ENCODE measurements at regions not wholly inside any gene's neighbourhood (a gene's known extent, or its start where the extent isn't known, plus 50 kb on each side); places are given as distances from the start of the nearest gene placed in this dataset.

DNA sequence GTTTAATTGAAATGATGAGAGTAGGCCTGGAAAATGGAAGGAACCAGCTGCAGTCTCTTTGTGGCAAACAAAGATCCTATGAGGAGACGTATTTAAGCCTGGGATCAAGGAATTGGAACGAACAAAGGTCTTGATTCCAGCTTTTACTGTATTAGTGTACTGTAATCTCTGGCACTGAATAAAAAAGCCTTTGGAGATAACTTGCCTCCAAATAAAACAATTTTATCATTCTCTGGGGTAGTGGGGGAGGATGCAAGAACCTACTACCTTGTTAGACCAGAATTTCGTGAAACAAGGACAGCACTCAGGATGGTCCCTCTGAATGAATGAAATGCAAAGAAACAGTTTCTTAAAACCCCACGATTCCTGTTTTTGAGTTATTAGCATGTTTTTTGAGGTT, 134.2 kb downstream of the RWDD3 start:
- TF ChIP-seq, protein P1, sequence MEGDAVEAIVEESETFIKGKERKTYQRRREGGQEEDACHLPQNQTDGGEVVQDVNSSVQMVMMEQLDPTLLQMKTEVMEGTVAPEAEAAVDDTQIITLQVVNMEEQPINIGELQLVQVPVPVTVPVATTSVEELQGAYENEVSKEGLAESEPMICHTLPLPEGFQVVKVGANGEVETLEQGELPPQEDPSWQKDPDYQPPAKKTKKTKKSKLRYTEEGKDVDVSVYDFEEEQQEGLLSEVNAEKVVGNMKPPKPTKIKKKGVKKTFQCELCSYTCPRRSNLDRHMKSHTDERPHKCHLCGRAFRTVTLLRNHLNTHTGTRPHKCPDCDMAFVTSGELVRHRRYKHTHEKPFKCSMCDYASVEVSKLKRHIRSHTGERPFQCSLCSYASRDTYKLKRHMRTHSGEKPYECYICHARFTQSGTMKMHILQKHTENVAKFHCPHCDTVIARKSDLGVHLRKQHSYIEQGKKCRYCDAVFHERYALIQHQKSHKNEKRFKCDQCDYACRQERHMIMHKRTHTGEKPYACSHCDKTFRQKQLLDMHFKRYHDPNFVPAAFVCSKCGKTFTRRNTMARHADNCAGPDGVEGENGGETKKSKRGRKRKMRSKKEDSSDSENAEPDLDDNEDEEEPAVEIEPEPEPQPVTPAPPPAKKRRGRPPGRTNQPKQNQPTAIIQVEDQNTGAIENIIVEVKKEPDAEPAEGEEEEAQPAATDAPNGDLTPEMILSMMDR (IDR thresholded peaks at IDR 0.05; ENCODE audit: low read depth, low read length) = no peak
- DNase-seq (ENCODE audit: extremely low read depth, low read depth) = no peak

DNA sequence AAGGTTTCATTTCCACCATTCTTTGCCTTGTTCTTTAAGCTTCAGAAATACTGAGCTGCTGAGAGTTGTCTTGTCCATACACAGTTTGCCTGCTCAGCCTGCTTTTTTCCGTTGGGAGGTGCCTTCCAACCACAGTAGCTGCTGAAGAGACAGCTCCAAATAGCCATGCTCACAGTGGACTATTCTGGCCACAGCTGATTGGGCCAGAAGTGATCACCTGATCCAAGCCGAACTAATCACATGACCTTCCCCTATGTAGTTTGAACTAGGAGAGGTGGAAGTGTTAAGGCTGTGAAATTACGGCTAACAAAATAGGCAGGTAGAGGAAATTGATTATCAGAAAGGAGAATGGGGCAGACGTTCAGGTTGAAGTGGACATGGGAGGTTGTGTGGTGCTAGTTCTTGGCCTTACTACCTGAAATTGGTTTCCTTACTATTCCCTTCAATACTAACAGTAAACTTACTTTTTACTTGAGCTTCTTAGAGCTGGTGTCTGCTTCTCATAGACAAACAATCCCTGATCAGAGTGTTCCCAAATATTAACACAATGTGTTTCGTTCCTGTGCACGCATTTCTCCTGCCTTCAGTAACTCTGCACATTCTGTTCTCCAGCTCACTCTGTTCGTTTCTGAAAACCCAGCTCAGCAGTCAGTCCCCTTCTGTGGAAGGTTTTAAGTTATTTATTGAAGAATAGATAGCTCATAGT, 136.1 kb downstream of the RWDD3 start:
- no peak for DNase-seq (ENCODE audit: extremely low read depth, low read depth)
- TF ChIP-seq, protein P1 (IDR thresholded peaks at IDR 0.05; ENCODE audit: low read depth, low read length) = no peak

- TF ChIP-seq, protein P1 (IDR thresholded peaks at IDR 0.05; ENCODE audit: low read depth, low read length) = no peak
- no peak for DNase-seq (ENCODE audit: extremely low read depth, low read depth)
Observed at GRCh38 chr1:95370691-95371562, 136.9 kb downstream of the RWDD3 start.

- TF ChIP-seq, protein P1 (IDR thresholded peaks at IDR 0.05; ENCODE audit: low read depth, low read length) = no peak
- DNase-seq (ENCODE audit: extremely low read depth, low read depth) = no peak
Observed at GRCh38 chr1:95371666-95372282, 137.8 kb downstream of the RWDD3 start.

GRCh38 chr1:95375174-95375573, 141.2 kb downstream of the RWDD3 start:
- TF ChIP-seq, protein P1 (IDR thresholded peaks at IDR 0.05; ENCODE audit: low read depth, low read length) = no peak
- DNase-seq (ENCODE audit: extremely low read depth, low read depth) = no peak

GRCh38 chr1:95380909-95381308, 146.9 kb downstream of the RWDD3 start:
- no peak for DNase-seq (ENCODE audit: extremely low read depth, low read depth)
- TF ChIP-seq, protein P1 (IDR thresholded peaks at IDR 0.05; ENCODE audit: low read depth, low read length) = no peak

All from AG09319 (cell line).